ENCODE measurements at regions not wholly inside any gene's neighbourhood (a gene's known extent, or its start where the extent isn't known, plus 50 kb on each side); places are given as distances from the start of the nearest gene placed in this dataset.
"Not testable (repeated sequence)": the region's sequence is repeated elsewhere in the genome, so short reads cannot be mapped to it uniquely, and the experiment has no call there.

DNA sequence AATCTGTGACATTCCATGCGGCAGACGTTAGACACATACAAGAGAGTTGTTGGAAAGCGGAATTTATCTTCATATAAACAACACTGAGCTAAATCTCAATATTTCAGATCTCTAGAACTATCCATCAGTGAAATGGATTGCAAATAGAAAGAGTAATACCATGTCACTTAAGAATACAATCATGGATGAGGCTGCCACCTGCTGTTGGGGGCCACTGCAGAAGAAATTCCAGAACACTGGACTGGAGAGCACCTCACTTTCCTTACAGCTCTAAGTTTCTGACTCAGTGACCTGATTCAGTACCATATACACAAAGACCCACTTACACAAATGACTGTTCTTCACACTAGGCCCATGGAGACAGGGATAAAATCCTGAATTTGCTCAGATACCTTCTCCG, 75.1 kb upstream of the TP53BP2 start:
- not testable (repeated sequence) for H3K9me3 ChIP-seq (ENCODE audit: low read depth, low read length); H3K4me3 ChIP-seq (ENCODE audit: insufficient read depth, low read length); H3K4me2 ChIP-seq (ENCODE audit: insufficient read depth, low read length); H3K79me2 ChIP-seq (ENCODE audit: insufficient read depth, low read length); H2AFZ ChIP-seq (ENCODE audit: low read length); DNase-seq (ENCODE audit: insufficient read length, low spot score, missing footprints); H3K27ac ChIP-seq (ENCODE audit: low read depth, low read length); H3K4me1 ChIP-seq (ENCODE audit: insufficient read depth, low read length); H4K20me1 ChIP-seq (ENCODE audit: insufficient read depth, low read length); H3K27me3 ChIP-seq (ENCODE audit: insufficient read depth, low read length); H3K36me3 ChIP-seq (ENCODE audit: insufficient read depth, low read length)
- TF ChIP-seq, protein P1, sequence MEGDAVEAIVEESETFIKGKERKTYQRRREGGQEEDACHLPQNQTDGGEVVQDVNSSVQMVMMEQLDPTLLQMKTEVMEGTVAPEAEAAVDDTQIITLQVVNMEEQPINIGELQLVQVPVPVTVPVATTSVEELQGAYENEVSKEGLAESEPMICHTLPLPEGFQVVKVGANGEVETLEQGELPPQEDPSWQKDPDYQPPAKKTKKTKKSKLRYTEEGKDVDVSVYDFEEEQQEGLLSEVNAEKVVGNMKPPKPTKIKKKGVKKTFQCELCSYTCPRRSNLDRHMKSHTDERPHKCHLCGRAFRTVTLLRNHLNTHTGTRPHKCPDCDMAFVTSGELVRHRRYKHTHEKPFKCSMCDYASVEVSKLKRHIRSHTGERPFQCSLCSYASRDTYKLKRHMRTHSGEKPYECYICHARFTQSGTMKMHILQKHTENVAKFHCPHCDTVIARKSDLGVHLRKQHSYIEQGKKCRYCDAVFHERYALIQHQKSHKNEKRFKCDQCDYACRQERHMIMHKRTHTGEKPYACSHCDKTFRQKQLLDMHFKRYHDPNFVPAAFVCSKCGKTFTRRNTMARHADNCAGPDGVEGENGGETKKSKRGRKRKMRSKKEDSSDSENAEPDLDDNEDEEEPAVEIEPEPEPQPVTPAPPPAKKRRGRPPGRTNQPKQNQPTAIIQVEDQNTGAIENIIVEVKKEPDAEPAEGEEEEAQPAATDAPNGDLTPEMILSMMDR (IDR thresholded peaks at IDR 0.05; ENCODE audit: extremely low read depth, low read depth, low read length): peak; percentile 6

DNA sequence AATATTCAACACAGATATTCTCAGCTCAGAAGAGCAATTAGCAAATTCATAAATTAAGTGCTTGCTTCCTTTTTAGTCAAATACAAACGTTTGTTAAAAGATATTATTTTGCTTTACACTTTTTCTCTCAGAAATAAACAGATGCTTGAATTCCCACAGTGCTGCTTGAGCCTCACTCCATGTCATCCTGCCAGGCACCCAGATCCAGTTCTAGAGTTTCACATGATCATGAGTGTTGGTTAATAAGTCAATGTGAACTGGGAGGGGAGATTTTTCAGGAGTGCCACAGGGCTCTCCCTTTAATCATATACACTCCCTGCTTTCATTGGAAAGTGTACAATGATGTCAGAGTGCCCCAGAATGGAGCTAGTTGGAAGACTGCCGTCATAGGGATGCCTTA, 69.7 kb upstream of the TP53BP2 start:
- not testable (repeated sequence) for H3K79me2 ChIP-seq (ENCODE audit: insufficient read depth, low read length); H3K9me3 ChIP-seq (ENCODE audit: low read depth, low read length); H4K20me1 ChIP-seq (ENCODE audit: insufficient read depth, low read length); H3K27me3 ChIP-seq (ENCODE audit: insufficient read depth, low read length); H3K4me2 ChIP-seq (ENCODE audit: insufficient read depth, low read length); H2AFZ ChIP-seq (ENCODE audit: low read length); H3K4me3 ChIP-seq (ENCODE audit: insufficient read depth, low read length); H3K4me1 ChIP-seq (ENCODE audit: insufficient read depth, low read length); DNase-seq (ENCODE audit: insufficient read length, low spot score, missing footprints); H3K36me3 ChIP-seq (ENCODE audit: insufficient read depth, low read length); H3K27ac ChIP-seq (ENCODE audit: low read depth, low read length)

DNA sequence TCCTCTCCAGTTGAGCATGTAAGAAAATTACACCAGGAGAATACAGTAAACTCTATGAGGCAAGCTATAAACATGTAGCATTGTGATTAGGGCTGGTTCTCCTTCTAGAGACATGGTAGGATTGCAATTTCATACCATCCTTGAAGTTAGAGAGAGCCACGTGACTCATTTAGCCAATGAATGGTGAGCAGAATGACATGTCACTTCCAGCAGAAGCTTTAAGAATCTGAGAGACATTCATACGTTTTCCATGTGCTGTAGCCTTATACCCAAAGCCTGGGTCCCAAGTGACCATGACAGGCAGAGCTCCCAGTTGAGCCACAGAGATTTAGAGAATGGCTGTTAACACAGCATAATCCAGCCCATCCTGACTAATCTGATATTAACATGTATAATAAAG, 68.0 kb upstream of the TP53BP2 start:
- H3K9me3 ChIP-seq (ENCODE audit: low read depth, low read length); H4K20me1 ChIP-seq (ENCODE audit: insufficient read depth, low read length); H3K4me1 ChIP-seq (ENCODE audit: insufficient read depth, low read length); DNase-seq (ENCODE audit: insufficient read length, low spot score, missing footprints); H3K27ac ChIP-seq (ENCODE audit: low read depth, low read length); H2AFZ ChIP-seq (ENCODE audit: low read length); H3K79me2 ChIP-seq (ENCODE audit: insufficient read depth, low read length); H3K27me3 ChIP-seq (ENCODE audit: insufficient read depth, low read length); H3K4me3 ChIP-seq (ENCODE audit: insufficient read depth, low read length); H3K4me2 ChIP-seq (ENCODE audit: insufficient read depth, low read length); H3K36me3 ChIP-seq (ENCODE audit: insufficient read depth, low read length): not testable (repeated sequence)

DNA sequence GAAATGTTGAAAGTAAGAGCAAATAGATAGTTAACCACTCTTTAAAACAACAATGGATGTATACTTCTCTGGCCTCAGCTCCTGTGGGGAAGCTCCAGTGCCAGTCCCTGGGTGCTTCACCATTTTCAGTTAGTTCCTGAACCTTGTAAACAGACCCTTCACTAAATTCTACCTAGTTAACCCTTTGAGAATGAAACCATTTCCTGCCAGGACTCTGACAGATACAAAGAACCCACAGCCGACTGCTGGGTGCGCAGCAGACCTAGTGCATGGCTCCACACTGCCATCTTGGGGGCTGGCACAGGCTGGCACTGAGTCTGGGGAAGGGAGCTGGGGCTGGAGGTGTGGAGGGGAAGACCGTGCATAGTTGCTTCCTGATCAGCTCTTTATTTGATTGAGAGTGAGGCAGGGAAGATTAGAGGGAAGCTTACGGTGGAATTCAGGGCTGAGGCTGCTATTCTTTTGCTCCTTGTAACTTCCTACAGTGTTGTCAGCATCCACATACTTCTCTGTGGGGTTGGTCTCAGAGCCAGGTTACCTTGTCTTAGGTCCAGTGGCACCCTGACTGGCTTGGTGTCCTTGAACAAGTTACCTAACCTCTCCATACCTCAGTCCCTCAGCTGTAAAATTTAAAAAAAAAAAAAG, 62.3 kb upstream of the TP53BP2 start:
- H3K4me3 ChIP-seq (ENCODE audit: insufficient read depth, low read length); H3K79me2 ChIP-seq (ENCODE audit: insufficient read depth, low read length); H3K4me2 ChIP-seq (ENCODE audit: insufficient read depth, low read length); H2AFZ ChIP-seq (ENCODE audit: low read length); H3K27ac ChIP-seq (ENCODE audit: low read depth, low read length); H3K9me3 ChIP-seq (ENCODE audit: low read depth, low read length); DNase-seq (ENCODE audit: insufficient read length, low spot score, missing footprints); H3K4me1 ChIP-seq (ENCODE audit: insufficient read depth, low read length); H3K36me3 ChIP-seq (ENCODE audit: insufficient read depth, low read length); H3K27me3 ChIP-seq (ENCODE audit: insufficient read depth, low read length); H4K20me1 ChIP-seq (ENCODE audit: insufficient read depth, low read length): not testable (repeated sequence)
- TF ChIP-seq, protein P1 (IDR thresholded peaks at IDR 0.05; ENCODE audit: extremely low read depth, low read depth, low read length): peak; percentile 26

DNA sequence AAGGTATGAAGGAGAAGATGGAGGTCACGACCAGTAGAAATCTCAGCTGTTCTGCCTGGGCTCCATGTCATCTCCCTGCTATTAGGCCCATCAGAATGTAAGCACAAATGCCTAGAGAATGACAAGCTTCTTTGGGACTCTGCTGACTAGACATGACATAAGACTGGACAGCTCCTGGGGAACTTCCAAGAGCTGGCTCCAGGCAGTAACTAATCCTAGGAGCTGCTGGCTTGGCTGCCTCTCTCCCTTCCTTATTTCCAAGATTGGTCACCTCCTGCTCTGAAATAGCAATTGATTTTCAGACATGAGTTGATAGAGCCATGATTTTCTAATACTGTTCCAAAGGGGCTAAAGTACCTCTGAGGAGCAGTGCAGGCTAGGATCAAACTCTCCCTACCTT, 57.5 kb upstream of the TP53BP2 start:
- H3K36me3 ChIP-seq (ENCODE audit: insufficient read depth, low read length); H3K27me3 ChIP-seq (ENCODE audit: insufficient read depth, low read length); H3K4me2 ChIP-seq (ENCODE audit: insufficient read depth, low read length); H2AFZ ChIP-seq (ENCODE audit: low read length); H3K4me1 ChIP-seq (ENCODE audit: insufficient read depth, low read length); H3K27ac ChIP-seq (ENCODE audit: low read depth, low read length); H4K20me1 ChIP-seq (ENCODE audit: insufficient read depth, low read length); DNase-seq (ENCODE audit: insufficient read length, low spot score, missing footprints); H3K4me3 ChIP-seq (ENCODE audit: insufficient read depth, low read length); H3K9me3 ChIP-seq (ENCODE audit: low read depth, low read length); H3K79me2 ChIP-seq (ENCODE audit: insufficient read depth, low read length): not testable (repeated sequence)

DNA sequence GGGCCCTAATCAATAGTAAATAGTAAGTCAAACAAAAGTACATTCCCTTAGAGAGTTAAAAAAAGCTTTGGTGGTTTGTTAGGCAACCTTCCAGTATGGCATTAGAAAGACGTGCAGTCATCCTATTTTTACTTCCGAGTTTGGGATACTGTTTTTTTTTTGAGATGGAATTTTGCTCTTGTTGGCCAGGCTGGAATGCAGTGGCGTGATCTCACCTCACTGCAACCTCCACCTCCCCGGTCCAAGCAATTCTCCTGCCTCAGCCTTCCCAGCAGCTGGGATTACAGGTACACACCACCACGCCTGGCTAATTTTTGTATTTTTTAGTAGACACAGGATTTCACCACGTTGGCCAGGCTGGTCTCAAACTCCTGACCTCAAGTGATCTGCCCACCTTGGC, 54.0 kb upstream of the TP53BP2 start:
- not testable (repeated sequence) for H3K36me3 ChIP-seq (ENCODE audit: insufficient read depth, low read length); H3K9me3 ChIP-seq (ENCODE audit: low read depth, low read length); DNase-seq (ENCODE audit: insufficient read length, low spot score, missing footprints)

DNA sequence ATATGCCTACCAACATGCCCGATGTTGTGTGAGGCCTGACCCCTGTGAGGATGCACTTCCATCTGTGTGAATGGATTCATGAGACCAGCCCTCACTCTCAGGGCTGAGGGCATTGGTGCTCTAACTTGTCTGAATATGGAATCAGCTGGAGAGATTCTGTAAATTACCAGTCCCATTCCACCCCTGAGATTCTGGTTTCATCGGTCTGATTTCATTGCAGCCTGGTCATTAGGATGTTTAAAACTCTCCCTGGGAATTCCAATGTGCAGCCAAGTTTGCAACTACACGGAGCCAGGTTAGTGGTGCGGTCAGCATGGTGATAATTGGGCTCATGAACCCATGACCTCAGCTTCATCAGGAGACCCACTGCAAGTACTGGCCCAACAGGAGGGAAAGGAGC, 51.4 kb upstream of the TP53BP2 start:
- not testable (repeated sequence) for H3K27me3 ChIP-seq (ENCODE audit: insufficient read depth, low read length); H3K27ac ChIP-seq (ENCODE audit: low read depth, low read length); H2AFZ ChIP-seq (ENCODE audit: low read length); H3K36me3 ChIP-seq (ENCODE audit: insufficient read depth, low read length); H3K4me1 ChIP-seq (ENCODE audit: insufficient read depth, low read length); H4K20me1 ChIP-seq (ENCODE audit: insufficient read depth, low read length); H3K4me2 ChIP-seq (ENCODE audit: insufficient read depth, low read length); H3K79me2 ChIP-seq (ENCODE audit: insufficient read depth, low read length); DNase-seq (ENCODE audit: insufficient read length, low spot score, missing footprints); H3K9me3 ChIP-seq (ENCODE audit: low read depth, low read length); H3K4me3 ChIP-seq (ENCODE audit: insufficient read depth, low read length)

More for the DNA sequence above, 54.0 kb upstream of the TP53BP2 start:
- not testable (repeated sequence) for H3K27me3 ChIP-seq (ENCODE audit: insufficient read depth, low read length); H3K4me3 ChIP-seq (ENCODE audit: insufficient read depth, low read length); H3K4me2 ChIP-seq (ENCODE audit: insufficient read depth, low read length); H3K27ac ChIP-seq (ENCODE audit: low read depth, low read length); H3K4me1 ChIP-seq (ENCODE audit: insufficient read depth, low read length); H2AFZ ChIP-seq (ENCODE audit: low read length); H4K20me1 ChIP-seq (ENCODE audit: insufficient read depth, low read length); H3K79me2 ChIP-seq (ENCODE audit: insufficient read depth, low read length)

DNA sequence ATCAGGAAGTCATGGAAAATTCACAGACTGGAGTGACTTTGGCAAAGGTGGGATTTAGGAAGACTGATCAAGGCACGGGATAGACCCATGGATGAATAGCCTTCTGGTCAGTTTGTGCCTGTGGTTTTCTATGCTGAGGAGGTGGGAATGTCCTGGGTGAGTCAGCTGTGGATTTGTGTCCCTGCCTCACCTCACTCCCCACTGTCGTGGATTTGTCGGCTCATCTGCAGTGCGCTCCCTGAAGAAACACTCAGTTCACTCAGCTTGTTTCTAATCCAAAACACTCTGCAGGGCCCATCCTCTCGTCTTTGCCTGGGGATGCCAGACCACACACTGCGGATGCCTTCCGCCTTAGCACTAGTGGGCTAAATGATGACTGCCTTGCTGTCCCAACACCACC, 50.2 kb upstream of the TP53BP2 start:
- H3K4me3 ChIP-seq (ENCODE audit: insufficient read depth, low read length); H3K4me1 ChIP-seq (ENCODE audit: insufficient read depth, low read length); H3K27me3 ChIP-seq (ENCODE audit: insufficient read depth, low read length); H3K4me2 ChIP-seq (ENCODE audit: insufficient read depth, low read length); H4K20me1 ChIP-seq (ENCODE audit: insufficient read depth, low read length); H2AFZ ChIP-seq (ENCODE audit: low read length); DNase-seq (ENCODE audit: insufficient read length, low spot score, missing footprints); H3K9me3 ChIP-seq (ENCODE audit: low read depth, low read length); H3K27ac ChIP-seq (ENCODE audit: low read depth, low read length); H3K79me2 ChIP-seq (ENCODE audit: insufficient read depth, low read length); H3K36me3 ChIP-seq (ENCODE audit: insufficient read depth, low read length): not testable (repeated sequence)
